Small intestine (tissue), 7 donors: ENCODE measurements at regions not wholly inside any gene's neighbourhood (a gene's known extent, or its start where the extent isn't known, plus 50 kb on each side); places are given as distances from the start of the nearest gene placed in this dataset.

Experiments used
- DNase-seq, 2 donors: peaks; one replicate each; pipeline versions ENCODE4 v3.0.0 to v3.0.0-alpha.2; 2013
- FAIRE-seq: peaks from 2 replicates; lab custom pipeline; 2012; peaks lifted over from hg19 to GRCh38; lab: Jason Lieb, UNC
- H3K27ac ChIP-seq, 3 donors: one replicate each; pipeline ENCODE4 v1.5.1; 2013; ENCODE audit warnings: low read length in 2 of 3, mild to moderate bottlenecking in 2 of 3, control low read depth in 1 of 3, inconsistent platforms in 1 of 3, low read depth in 1 of 3, moderate library complexity in 1 of 3
- H3K27me3 ChIP-seq, 3 donors: one replicate each; pipeline ENCODE4 v1.6.1; 2013; ENCODE audit warnings: low read length in 3 of 3, inconsistent platforms in 1 of 3; ENCODE audit not compliant: control insufficient read depth in 3 of 3, insufficient read depth in 3 of 3
- H3K36me3 ChIP-seq, 3 donors: one replicate each; pipeline ENCODE4 v1.6.1; 2013; ENCODE audit warnings: low read length in 3 of 3, inconsistent platforms in 1 of 3, low read depth in 1 of 3, mild to moderate bottlenecking in 1 of 3, moderate library complexity in 1 of 3; ENCODE audit not compliant: control insufficient read depth in 3 of 3, insufficient read depth in 2 of 3
- H3K4me1 ChIP-seq, 3 donors: one replicate each; pipeline ENCODE4 v1.6.1; 2013; ENCODE audit warnings: low read length in 2 of 3, inconsistent platforms in 1 of 3, low read depth in 1 of 3, mild to moderate bottlenecking in 1 of 3, moderate library complexity in 1 of 3; ENCODE audit not compliant: control insufficient read depth in 3 of 3, insufficient read depth in 2 of 3
- H3K4me3 ChIP-seq, 3 donors: one replicate each; pipeline ENCODE4 v1.5.1; 2013; ENCODE audit warnings: low read length in 3 of 3, control low read depth in 1 of 3, inconsistent platforms in 1 of 3, low read depth in 1 of 3, mild to moderate bottlenecking in 1 of 3, moderate library complexity in 1 of 3
- H3K9me3 ChIP-seq, 2 donors: one replicate each; pipeline ENCODE4 v1.6.1; 2013; ENCODE audit warnings: low read depth in 1 of 2, low read length in 1 of 2; ENCODE audit not compliant: control insufficient read depth in 2 of 2, insufficient read depth in 1 of 2
- WGBS, 3 donors: extraction: QIAGEN DNeasy Blood & Tissue Kit; methylation state at CpG; one replicate each; pipeline ENCODE4 v1.1.7; 2013; 5-methylcytosine and 5-hydroxymethylcytosine counted together
- donor health status: healthy with polysubstance abuse.
- donor health status: control.
- donor health status: control.
- donor health status: Bipolar disorder and iron deficiency.
- donor health status: healthy.

DNA sequence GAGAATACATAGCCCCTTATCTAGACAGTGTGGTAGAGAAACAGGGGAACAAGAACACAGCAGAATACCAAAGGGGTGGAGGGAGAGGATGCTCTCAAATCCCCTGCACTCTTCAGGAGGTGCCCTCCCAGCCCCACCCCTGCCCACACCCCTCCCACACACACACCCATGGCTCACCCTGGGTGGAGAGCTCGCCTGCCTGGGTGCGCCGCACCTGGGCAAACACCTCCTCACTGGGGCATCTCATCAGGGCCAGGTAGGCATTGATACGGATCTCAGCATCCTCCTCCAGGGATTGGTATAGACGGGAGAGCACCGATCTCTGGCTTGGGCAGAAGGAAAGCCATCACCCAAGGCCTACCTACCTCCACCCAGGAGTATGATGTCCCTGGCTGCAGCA is 95.2 kb downstream of the LITAF start:
- 65 to 82% (median 66%) methylated on average over 6 of the region's 6 CpGs for WGBS, 3 donors
- Histone ChIP-seq H3K4me3 (no peak overlapping the region), H3K27me3 (no peaks in the 10 kb centered on the region), H3K27ac (no peak overlapping the region), H3K36me3 (no peaks in the 10 kb centered on the region), H3K4me1 (peaks cover 0 to 8% (median under 1%) of the 10 kb centered on the region in 3 donors), H3K9me3 (peaks cover 0 to 16% of the 10 kb centered on the region in 2 donors)
- peak in 1 of 2 donors; percentile 19 for DNase-seq
- no peak for FAIRE-seq

GRCh38 chr16:11492808-11493530 is 93.8 kb downstream of the LITAF start:
- Histone ChIP-seq H3K27me3 (no peaks in the 10 kb centered on the region), H3K27ac (no peak overlapping the region), H3K4me1 (peaks cover 0 to 18% (median 2%) of the 10 kb centered on the region in 3 donors), H3K4me3 (no peak overlapping the region), H3K36me3 (no peaks in the 10 kb centered on the region), H3K9me3 (peaks cover 0 to 16% of the 10 kb centered on the region in 2 donors)
- DNase-seq (no peak), FAIRE-seq (no peak)
- WGBS, 3 donors = 95 to 97% (median 95%) methylated on average over 4 of the region's 4 CpGs

- Histone ChIP-seq H3K4me1 (peaks cover 0 to 18% (median 2%) of the 10 kb centered on the region in 3 donors), H3K36me3 (no peaks in the 10 kb centered on the region), H3K4me3 (no peak overlapping the region), H3K9me3 (peaks cover 0 to 16% of the 10 kb centered on the region in 2 donors), H3K27me3 (no peaks in the 10 kb centered on the region), H3K27ac (no peak overlapping the region)
- 86 to 95% (median 90%) methylated on average over 12 to 14 of the region's 20 CpGs for WGBS, 3 donors
- FAIRE-seq (no peak), DNase-seq (no peak)
Measured at GRCh38 chr16:11493531-11493929, 93.2 kb downstream of the LITAF start.

GRCh38 chr16:11494029-11494428 is 92.7 kb downstream of the LITAF start:
- WGBS, 3 donors = 92 to 100% (median 92%) methylated on average over 3 to 11 of the region's 17 CpGs
- Histone ChIP-seq H3K27me3 (no peaks in the 10 kb centered on the region), H3K9me3 (peaks cover 0 to 16% of the 10 kb centered on the region in 2 donors), H3K4me1 (peaks cover 0 to 17% (median 2%) of the 10 kb centered on the region in 3 donors), H3K27ac (no peak overlapping the region), H3K36me3 (no peaks in the 10 kb centered on the region), H3K4me3 (no peak overlapping the region)
- no peak for FAIRE-seq
- DNase-seq = no peak

DNA sequence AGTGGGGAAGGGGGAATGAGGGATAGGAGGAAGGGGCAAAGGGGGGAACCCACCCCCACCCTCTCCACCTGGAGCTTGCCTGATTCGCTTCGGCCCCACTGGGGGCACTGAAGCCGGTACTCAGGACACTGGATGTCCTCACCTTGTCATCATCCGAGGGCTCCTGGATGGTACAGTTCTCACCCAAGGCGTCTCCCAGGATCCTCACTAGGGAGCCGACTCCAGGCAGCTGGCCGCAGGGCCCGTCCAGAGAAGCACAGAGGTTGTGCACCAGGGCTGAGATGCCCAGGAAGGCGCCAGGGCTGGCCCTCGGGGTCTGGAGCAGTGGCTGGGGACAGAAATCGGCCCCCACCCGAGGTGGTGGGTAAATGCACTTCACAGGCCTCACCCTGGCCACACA is 92.3 kb downstream of the LITAF start:
- no peak for FAIRE-seq
- Histone ChIP-seq H3K27ac (no peak overlapping the region), H3K4me3 (no peak overlapping the region), H3K36me3 (no peaks in the 10 kb centered on the region), H3K4me1 (peaks cover 0 to 13% (median 2%) of the 10 kb centered on the region in 3 donors), H3K27me3 (no peaks in the 10 kb centered on the region), H3K9me3 (peaks cover 0 to 16% of the 10 kb centered on the region in 2 donors)
- WGBS, 3 donors = 88 to 93% (median 91%) methylated on average over 11 to 12 of the region's 12 CpGs
- no peak for DNase-seq

- Histone ChIP-seq H3K36me3 (no peaks in the 10 kb centered on the region), H3K4me1 (peaks cover 0 to 10% (median 2%) of the 10 kb centered on the region in 3 donors), H3K4me3 (no peak overlapping the region), H3K27ac (peak overlapping the region in 1 of 3 donors; percentile 1), H3K27me3 (no peaks in the 10 kb centered on the region), H3K9me3 (peaks cover 0 to 16% of the 10 kb centered on the region in 2 donors)
- no peak for FAIRE-seq
- WGBS, 3 donors = 78 to 84% (median 80%) methylated on average over 5 of the region's 5 CpGs
- DNase-seq = no peak
Measured at GRCh38 chr16:11495066-11495407, 91.7 kb downstream of the LITAF start.
